Heart right ventricle (tissue), 16 donors: ENCODE measurements at regions not wholly inside any gene's neighbourhood (a gene's known extent, or its start where the extent isn't known, plus 50 kb on each side); places are given as distances from the start of the nearest gene placed in this dataset.
"Not testable (repeated sequence)": the region's sequence is repeated elsewhere in the genome, so short reads cannot be mapped to it uniquely, and the experiment has no call there.

Experiments
- ATAC-seq, 8 donors: fragments of 200-7000 bp; cut with Tn5 transposase; one replicate each; pipeline ENCODE4 v1.9.1; 2020; ENCODE audit warnings: mild to moderate bottlenecking in 8 of 8, moderate library complexity in 8 of 8, moderate number of reproducible peaks in 1 of 8
- DNase-seq, 2 donors: peaks; one replicate each; pipeline ENCODE4 v3.0.0-alpha.2; 2020
- H3K27ac ChIP-seq, 10 donors: fragments of 200-600 bp; sonication (generic) in 2 of 10; one replicate each; pipeline versions ENCODE4 v1.5.0 to v1.8.0; 2020 to 2022; ENCODE audit warnings: mild to moderate bottlenecking in 3 of 10
- H3K27me3 ChIP-seq, 7 donors: fragments of 200-600 bp; one replicate each; pipeline ENCODE4 v1.8.0; 2021 to 2022; ENCODE audit warnings: mild to moderate bottlenecking in 2 of 7
- H3K36me3 ChIP-seq, 9 donors: fragments of 200-600 bp; sonication (generic) in 1 of 9; one replicate each; pipeline versions ENCODE4 v1.5.0 to v1.8.0; 2020 to 2022; ENCODE audit warnings: mild to moderate bottlenecking in 2 of 9
- H3K4me1 ChIP-seq, 9 donors: fragments of 200-600 bp; sonication (generic) in 1 of 9; one replicate each; pipeline versions ENCODE4 v1.5.0 to v1.8.0; 2020 to 2022; ENCODE audit warnings: mild to moderate bottlenecking in 4 of 9
- H3K4me3 ChIP-seq, 10 donors: fragments of 200-600 bp; sonication (generic) in 2 of 10; one replicate each; pipeline versions ENCODE4 v1.5.0 to v1.8.0; 2020 to 2022; ENCODE audit warnings: mild to moderate bottlenecking in 7 of 10, moderate library complexity in 2 of 10
- H3K9me3 ChIP-seq, 11 donors: fragments of 200-600 bp in 10 of 11; sonication (generic) in 2 of 11; one replicate each; pipeline versions ENCODE4 v1.5.0 to v1.8.0; 2013 to 2022; ENCODE audit warnings: mild to moderate bottlenecking in 2 of 11, control low read depth in 1 of 11, moderate library complexity in 1 of 11
- WGBS, 2 donors: extraction: QIAGEN DNeasy Blood & Tissue Kit; methylation state at CpG; one replicate each; pipeline ENCODE4 v1.1.7; 2013; ENCODE audit warnings: inconsistent platforms in 1 of 2; 5-methylcytosine and 5-hydroxymethylcytosine counted together
- intact Hi-C, 10 donors: fragments of 100-400 bp; cut with DNase I; formaldehyde crosslinking; loops; one replicate each; pipeline versions ENCODE4 v1.11.1 to v1.14.2; 2022
- TF ChIP-seq, protein P1 (sequence below), 9 donors: fragments of 200-600 bp; sonication (generic) in 2 of 9; IDR thresholded peaks; one replicate each; pipeline versions ENCODE4 v1.5.0 to v1.8.0; 2021 to 2022; ENCODE audit warnings: antibody characterized with exemption in 9 of 9, mild to moderate bottlenecking in 5 of 9, moderate library complexity in 1 of 9
- donor health status: Arrhythmogenic right ventricular cardiomyopathy.
- donor health status: ischemic (EF 13 %, LVEDD 7.1; RV severe dilation, severe dysfunction).
- donor health status: healthy with polysubstance abuse.
- donor health status: DM: no; HTN: yes; CAD: no.
- donor health status: DM: no; HTN: no; CAD: no.
- donor health status: ischemic (EF 25% LVEDD 6.9; RV normal size, moderate dysfunction).
- donor health status: ischemic (EF 25% LVEDD 5.7; RV mildly dilated, moderate dysfunction).
- donor health status: healthy.
- donor health status: DM: yes; HTN: yes; CAD: no.
- donor health status: Ischemic cardiomyopathy.
- donor health status: ischemic (EF 35%, LVEDD 5.7; RV mildly dilated, moderate dysfunction).
- donor health status: nonischemic (EF 11% LVEDD 7.7; RV severe dilation, severe dysfunction).
- donor health status: DM: yes; HTN: yes; CAD: no.
- donor health status: PGD.
- donor health status: ischemic (EF 29% LVEDD 5.4; RV normal size, mild dysfunction).
- donor health status: nonischemic (EF 23%, LVEDD 6.1; RV moderate dilation, normal function).

DNA sequence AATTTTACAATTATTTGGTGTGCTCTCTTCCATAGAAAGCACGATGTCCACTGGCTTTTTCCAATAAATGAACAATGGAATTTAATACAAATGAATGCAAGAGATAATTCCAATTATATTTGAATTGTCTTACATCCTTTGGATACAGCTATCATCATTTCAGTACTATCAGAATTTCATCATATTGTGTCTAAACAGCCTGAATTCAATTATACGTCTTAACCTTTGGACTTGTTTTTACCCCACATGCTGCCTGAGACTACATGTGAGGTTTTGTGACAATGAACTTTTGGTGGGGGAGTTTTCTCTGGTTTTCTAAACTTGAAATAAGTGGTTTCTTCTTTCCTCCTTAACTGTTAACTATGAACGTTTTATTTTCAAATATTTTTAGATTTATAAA is 1176.0 kb downstream of the EPHA7 start:
- DNase-seq (no peak), ATAC-seq (no peak)
- Histone ChIP-seq H3K27ac (no peak overlapping the region), H3K36me3 (no peaks in the 10 kb centered on the region), H3K27me3 (no peaks in the 10 kb centered on the region), H3K4me1 (no peaks in the 10 kb centered on the region), H3K4me3 (no peak overlapping the region), H3K9me3 (peaks cover 0 to 5% (median 0%) of the 10 kb centered on the region in 11 donors)
- TF ChIP-seq, protein P1, sequence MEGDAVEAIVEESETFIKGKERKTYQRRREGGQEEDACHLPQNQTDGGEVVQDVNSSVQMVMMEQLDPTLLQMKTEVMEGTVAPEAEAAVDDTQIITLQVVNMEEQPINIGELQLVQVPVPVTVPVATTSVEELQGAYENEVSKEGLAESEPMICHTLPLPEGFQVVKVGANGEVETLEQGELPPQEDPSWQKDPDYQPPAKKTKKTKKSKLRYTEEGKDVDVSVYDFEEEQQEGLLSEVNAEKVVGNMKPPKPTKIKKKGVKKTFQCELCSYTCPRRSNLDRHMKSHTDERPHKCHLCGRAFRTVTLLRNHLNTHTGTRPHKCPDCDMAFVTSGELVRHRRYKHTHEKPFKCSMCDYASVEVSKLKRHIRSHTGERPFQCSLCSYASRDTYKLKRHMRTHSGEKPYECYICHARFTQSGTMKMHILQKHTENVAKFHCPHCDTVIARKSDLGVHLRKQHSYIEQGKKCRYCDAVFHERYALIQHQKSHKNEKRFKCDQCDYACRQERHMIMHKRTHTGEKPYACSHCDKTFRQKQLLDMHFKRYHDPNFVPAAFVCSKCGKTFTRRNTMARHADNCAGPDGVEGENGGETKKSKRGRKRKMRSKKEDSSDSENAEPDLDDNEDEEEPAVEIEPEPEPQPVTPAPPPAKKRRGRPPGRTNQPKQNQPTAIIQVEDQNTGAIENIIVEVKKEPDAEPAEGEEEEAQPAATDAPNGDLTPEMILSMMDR (IDR thresholded peaks at IDR 0.05), result no peak
- whole genome bisulfite sequencing, 2 donors, result 71 to 80% methylated on average over 3 of the region's 3 CpGs
- intact Hi-C loops, result no loop called here

DNA sequence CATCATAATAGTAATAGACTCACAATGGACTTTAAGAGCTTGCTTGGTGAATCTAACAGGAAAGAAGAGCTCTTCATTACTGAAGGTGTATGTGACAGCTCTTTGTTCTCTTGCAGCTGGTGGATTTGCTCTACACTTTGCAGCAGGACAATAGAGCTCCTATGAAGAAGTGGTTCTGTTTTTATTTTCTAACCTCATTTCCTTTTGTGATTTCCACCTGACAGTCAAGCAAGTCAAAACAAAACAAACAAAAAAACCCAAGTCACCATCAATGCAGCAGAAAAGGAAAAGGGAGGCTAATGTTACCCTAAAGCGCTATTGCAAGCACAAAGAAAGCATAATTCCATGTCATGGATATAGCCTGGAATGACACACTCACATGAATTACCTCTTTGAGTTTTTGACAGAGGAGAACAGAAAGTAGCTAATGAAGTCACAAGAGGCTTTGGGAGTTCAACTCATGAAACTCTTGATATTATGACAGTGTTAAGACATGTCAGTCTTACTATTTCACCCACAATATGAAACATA is 1188.1 kb downstream of the EPHA7 start:
- no peaks in the 10 kb centered on the region for H3K27me3 ChIP-seq
- ATAC-seq (no peak), DNase-seq (no peak)
- H3K36me3 ChIP-seq, result no peaks in the 10 kb centered on the region
- intact Hi-C loops, result no loop called here
- no peaks in the 10 kb centered on the region for H3K4me1 ChIP-seq
- no peak overlapping the region for H3K4me3 ChIP-seq
- H3K9me3 ChIP-seq, result no peaks in the 10 kb centered on the region
- H3K27ac ChIP-seq, result no peak overlapping the region
- TF ChIP-seq, protein P1 (IDR thresholded peaks at IDR 0.05), result no peak
- 77 to 90% methylated on average over 1 of the region's 1 CpG for WGBS, 2 donors

DNA sequence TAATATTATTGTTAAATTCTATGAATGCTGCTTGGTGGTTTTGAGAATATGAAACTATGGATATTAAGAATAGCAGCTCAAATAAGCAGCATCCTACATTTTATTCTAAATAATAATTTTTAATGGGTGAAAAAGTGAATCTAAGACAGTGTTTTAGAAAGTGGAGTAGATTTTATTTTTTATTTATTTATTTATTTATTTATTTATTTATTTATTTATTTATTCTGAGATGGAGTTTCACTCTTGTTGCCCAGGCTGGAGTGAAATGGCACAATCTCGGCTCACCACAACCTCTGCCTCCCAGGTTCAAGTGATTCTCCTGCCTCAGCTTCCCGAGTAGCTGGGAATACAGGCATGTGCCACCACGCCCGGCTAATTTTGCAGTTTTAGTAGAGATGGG is 1199.4 kb downstream of the EPHA7 start:
- DNase-seq, H3K27ac ChIP-seq, H3K4me3 ChIP-seq, ATAC-seq, H3K4me1 ChIP-seq, H3K36me3 ChIP-seq, intact Hi-C loops, H3K27me3 ChIP-seq: not testable (repeated sequence)
- peaks cover 0 to 21% (median 0%) of the 10 kb centered on the region in 11 donors for H3K9me3 ChIP-seq
- WGBS, 2 donors, result 92 to 97% methylated on average over 4 of the region's 4 CpGs

DNA sequence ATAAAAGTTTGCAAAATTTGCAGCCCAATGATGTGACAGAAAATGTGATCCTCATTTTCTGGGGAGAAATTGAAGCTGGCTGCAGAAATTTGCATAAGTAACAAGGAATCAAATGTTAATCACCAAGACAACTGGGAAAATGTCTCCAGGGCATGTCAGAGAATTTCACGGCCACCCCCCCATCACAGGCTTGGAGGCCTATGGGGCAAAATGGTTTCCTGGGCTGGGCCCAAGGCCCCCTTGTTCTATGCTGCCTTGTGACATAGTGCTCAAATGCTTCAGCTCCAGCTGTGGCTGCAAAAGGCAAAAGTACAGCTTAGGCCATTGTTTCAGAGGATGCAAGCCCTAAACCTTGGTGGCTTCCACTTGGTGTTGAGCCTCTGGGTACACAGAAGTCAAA is 1202.6 kb downstream of the EPHA7 start:
- DNase-seq, result no peak
- 82 to 86% methylated on average over 1 of the region's 1 CpG for WGBS, 2 donors
- Histone ChIP-seq H3K9me3 (peaks cover 0 to 32% (median 0%) of the 10 kb centered on the region in 11 donors), H3K27ac (no peak overlapping the region), H3K27me3 (no peaks in the 10 kb centered on the region), H3K4me1 (no peaks in the 10 kb centered on the region), H3K36me3 (no peaks in the 10 kb centered on the region), H3K4me3 (no peak overlapping the region)
- ATAC-seq, result no peak
- TF ChIP-seq, protein P1 (IDR thresholded peaks at IDR 0.05), result no peak
- intact Hi-C loops, result no loop called here

DNA sequence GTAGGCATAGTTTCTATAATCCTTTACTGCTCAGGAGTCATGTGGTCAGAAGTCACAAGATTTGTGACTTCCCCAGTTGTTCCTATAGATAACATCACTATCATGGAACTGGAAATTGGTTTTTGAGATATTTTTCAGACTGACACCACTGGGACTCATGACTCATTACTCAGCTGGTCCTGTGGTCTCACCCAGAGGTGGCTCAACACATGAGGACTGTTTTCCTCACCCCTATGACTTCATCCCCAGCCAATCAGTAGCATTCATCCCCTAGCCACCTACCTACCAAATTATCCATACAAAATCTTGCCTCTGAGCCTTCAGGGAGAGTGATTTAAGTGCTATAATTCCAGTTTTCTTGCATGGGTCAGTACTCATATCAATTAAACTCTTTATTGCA is 1217.7 kb downstream of the EPHA7 start:
- intact Hi-C loops, result no loop called here
- ATAC-seq, result no peak

More for the DNA sequence above, 1217.7 kb downstream of the EPHA7 start:
- Histone ChIP-seq H3K27ac (no peak overlapping the region), H3K4me1 (no peaks in the 10 kb centered on the region), H3K36me3 (no peaks in the 10 kb centered on the region), H3K9me3 (peaks cover 0 to 20% (median 0%) of the 10 kb centered on the region in 11 donors), H3K4me3 (no peak overlapping the region), H3K27me3 (no peaks in the 10 kb centered on the region)
- TF ChIP-seq, protein P1 (IDR thresholded peaks at IDR 0.05), result no peak
- DNase-seq, result no peak
